ENCODE measurements at regions not wholly inside any gene's neighbourhood (a gene's known extent, or its start where the extent isn't known, plus 50 kb on each side); places are given as distances from the start of the nearest gene placed in this dataset.

GRCh38 chr1:88544195-88544594 is 139.9 kb upstream of the PKN2 start:
- no peak for TF ChIP-seq CTCF (IDR thresholded peaks at IDR 0.05)
- TF ChIP-seq POLR2A (IDR thresholded peaks at IDR 0.05) = no peak
- TF ChIP-seq POLR2AphosphoS5 (IDR thresholded peaks at IDR 0.05; ENCODE audit: insufficient read depth in 1 of 2, low read depth in 1 of 2) = no peak
- H3K9me3 ChIP-seq = no peaks in the 10 kb centered on the region
- intact Hi-C loops (cut with DNase I) = no loop called here
- H3K36me3 ChIP-seq = no peaks in the 10 kb centered on the region
- no peak overlapping the region for H3K4me3 ChIP-seq
- H3K27ac ChIP-seq = no peak overlapping the region
- H3K4me1 ChIP-seq = no peaks in the 10 kb centered on the region
- no peaks in the 10 kb centered on the region for H3K27me3 ChIP-seq
- no peak for DNase-seq (ENCODE audit: extremely low spot score in 2 of 2)

- DNase-seq (ENCODE audit: extremely low spot score in 2 of 2) = no peak
- H3K27me3 ChIP-seq = no peaks in the 10 kb centered on the region
- peak in 1 of 3 experiments; percentile 21 for TF ChIP-seq CTCF (IDR thresholded peaks at IDR 0.05)
- no peak for TF ChIP-seq POLR2A (IDR thresholded peaks at IDR 0.05)
- TF ChIP-seq POLR2AphosphoS5 (IDR thresholded peaks at IDR 0.05; ENCODE audit: insufficient read depth in 1 of 2, low read depth in 1 of 2) = no peak
- H3K36me3 ChIP-seq = no peaks in the 10 kb centered on the region
- no peaks in the 10 kb centered on the region for H3K4me1 ChIP-seq
- H3K9me3 ChIP-seq = no peaks in the 10 kb centered on the region
- no peak overlapping the region for H3K4me3 ChIP-seq
- intact Hi-C loops (cut with DNase I) = no loop called here
- no peak overlapping the region for H3K27ac ChIP-seq
Observed at GRCh38 chr1:88549536-88549935, 134.5 kb upstream of the PKN2 start.

- no peak overlapping the region for H3K27ac ChIP-seq
- H3K4me3 ChIP-seq = no peak overlapping the region
- no peaks in the 10 kb centered on the region for H3K27me3 ChIP-seq
- H3K9me3 ChIP-seq = no peaks in the 10 kb centered on the region
- no peaks in the 10 kb centered on the region for H3K4me1 ChIP-seq
- no peak for TF ChIP-seq CTCF (IDR thresholded peaks at IDR 0.05)
- TF ChIP-seq POLR2AphosphoS5 (IDR thresholded peaks at IDR 0.05; ENCODE audit: insufficient read depth in 1 of 2, low read depth in 1 of 2) = no peak
- TF ChIP-seq POLR2A (IDR thresholded peaks at IDR 0.05) = no peak
- no peaks in the 10 kb centered on the region for H3K36me3 ChIP-seq
- DNase-seq (ENCODE audit: extremely low spot score in 2 of 2) = no peak
- intact Hi-C loops (cut with DNase I) = no loop called here
Observed at GRCh38 chr1:88552226-88552625, 131.8 kb upstream of the PKN2 start.

DNA sequence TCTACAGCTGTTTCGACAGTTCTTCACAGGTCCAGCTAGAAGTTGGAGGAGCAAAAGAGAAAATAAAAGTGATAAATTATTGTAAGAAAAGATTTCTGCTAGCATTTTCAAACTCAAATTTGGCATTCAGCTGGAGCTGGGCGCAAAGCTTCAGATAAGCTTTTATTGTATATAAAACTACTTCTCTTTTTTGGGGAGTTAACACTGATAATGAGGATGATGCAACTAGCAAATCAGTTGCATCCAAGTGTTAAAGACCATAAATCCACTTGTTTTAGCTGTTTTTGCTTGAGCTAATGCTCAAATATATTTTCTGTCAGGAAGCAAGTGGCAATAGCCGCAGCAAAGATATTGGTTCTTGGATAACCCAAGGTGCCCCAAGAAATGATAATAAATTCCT is 127.1 kb upstream of the PKN2 start:
- Histone ChIP-seq H3K4me1 (no peaks in the 10 kb centered on the region), H3K4me3 (no peak overlapping the region), H3K27me3 (no peaks in the 10 kb centered on the region), H3K27ac (no peak overlapping the region), H3K36me3 (no peaks in the 10 kb centered on the region), H3K9me3 (no peaks in the 10 kb centered on the region)
- no peak for DNase-seq (ENCODE audit: extremely low spot score in 2 of 2)
- TF ChIP-seq CTCF (IDR thresholded peaks at IDR 0.05) (no peak), POLR2AphosphoS5 (IDR thresholded peaks at IDR 0.05; ENCODE audit: insufficient read depth in 1 of 2, low read depth in 1 of 2) (no peak), POLR2A (IDR thresholded peaks at IDR 0.05) (no peak)
- intact Hi-C loops (cut with DNase I) = no loop called here

- Histone ChIP-seq H3K27ac (no peak overlapping the region), H3K27me3 (no peaks in the 10 kb centered on the region), H3K36me3 (no peaks in the 10 kb centered on the region), H3K4me3 (no peak overlapping the region), H3K9me3 (no peaks in the 10 kb centered on the region), H3K4me1 (no peaks in the 10 kb centered on the region)
- intact Hi-C loops (cut with DNase I) = no loop called here
- TF ChIP-seq POLR2AphosphoS5 (IDR thresholded peaks at IDR 0.05; ENCODE audit: insufficient read depth in 1 of 2, low read depth in 1 of 2) (no peak), CTCF (IDR thresholded peaks at IDR 0.05) (no peak)
- no peak for DNase-seq (ENCODE audit: extremely low spot score in 2 of 2)
Observed at GRCh38 chr1:88560621-88561020, 123.5 kb upstream of the PKN2 start.
